Colonic mucosa (tissue), 4 donors: ENCODE measurements at regions not wholly inside any gene's neighbourhood (a gene's known extent, or its start where the extent isn't known, plus 50 kb on each side); places are given as distances from the start of the nearest gene placed in this dataset.

ENCODE experiments used
- DNase-seq: peaks from one replicate; pipeline ENCODE4 v3.0.0-alpha.2; 2020
- H3K27ac ChIP-seq: fragments of 200-600 bp; one replicate; pipeline ENCODE4 v1.8.0; 2021
- H3K27me3 ChIP-seq: fragments of 200-600 bp; one replicate; pipeline ENCODE4 v1.8.0; 2021
- H3K36me3 ChIP-seq: fragments of 200-600 bp; one replicate; pipeline ENCODE4 v1.8.0; 2021
- H3K4me1 ChIP-seq: fragments of 200-600 bp; one replicate; pipeline ENCODE4 v1.8.0; 2021; ENCODE audit warnings: mild to moderate bottlenecking
- H3K4me3 ChIP-seq: fragments of 200-600 bp; one replicate; pipeline ENCODE4 v1.8.0; 2021
- H3K9ac ChIP-seq, 2 donors: one replicate each; pipeline ENCODE4 v1.7.0; 2013; ENCODE audit warnings: control low read depth in 2 of 2, low read depth in 2 of 2, low read length in 2 of 2
- H3K9me3 ChIP-seq: fragments of 200-600 bp; one replicate; pipeline ENCODE4 v1.8.0; 2021
- CTCF ChIP-seq: fragments of 200-600 bp; IDR thresholded peaks from one replicate; pipeline ENCODE4 v1.8.0; 2022; ENCODE audit warnings: antibody characterized with exemption, mild to moderate bottlenecking
- intact Hi-C: fragments of 100-400 bp; cut with DNase I; formaldehyde crosslinking; loops from one replicate; pipeline ENCODE4 v1.14.1; 2022
- donor health status: healthy.
- donor health status: DM: no; HTN: no; CAD: no.
- donor health status: DM: no; HTN: no; CAD: no.

DNA sequence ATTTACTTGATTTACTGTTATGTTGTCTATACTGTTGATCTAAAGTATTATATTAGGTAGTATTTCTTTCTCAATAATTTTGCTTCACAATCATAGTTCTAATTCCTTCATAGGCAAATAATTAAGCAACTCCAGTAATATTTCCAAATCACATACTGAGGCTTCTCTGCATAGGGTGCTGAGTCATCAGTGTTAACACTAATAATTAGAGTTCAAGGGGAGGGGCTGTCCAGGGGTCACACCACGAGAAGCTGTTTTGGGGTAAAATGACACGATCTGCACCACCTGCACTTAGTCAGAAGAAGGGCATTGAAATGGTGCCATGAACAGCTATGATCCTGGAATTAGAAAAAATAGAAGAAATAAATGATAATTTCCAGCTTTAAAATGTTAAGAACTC lies 1230.9 kb upstream of the SLC10A2 start:
- no peak overlapping the region for H3K9ac ChIP-seq
- H3K9me3 ChIP-seq: no peaks in the 10 kb centered on the region
- no peaks in the 10 kb centered on the region for H3K4me1 ChIP-seq
- no peak overlapping the region for H3K27ac ChIP-seq
- no peak for DNase-seq
- H3K4me3 ChIP-seq: no peak overlapping the region
- no peaks in the 10 kb centered on the region for H3K36me3 ChIP-seq
- intact Hi-C loops: no loop called here
- H3K27me3 ChIP-seq: no peaks in the 10 kb centered on the region
- TF ChIP-seq CTCF: no peak

DNA sequence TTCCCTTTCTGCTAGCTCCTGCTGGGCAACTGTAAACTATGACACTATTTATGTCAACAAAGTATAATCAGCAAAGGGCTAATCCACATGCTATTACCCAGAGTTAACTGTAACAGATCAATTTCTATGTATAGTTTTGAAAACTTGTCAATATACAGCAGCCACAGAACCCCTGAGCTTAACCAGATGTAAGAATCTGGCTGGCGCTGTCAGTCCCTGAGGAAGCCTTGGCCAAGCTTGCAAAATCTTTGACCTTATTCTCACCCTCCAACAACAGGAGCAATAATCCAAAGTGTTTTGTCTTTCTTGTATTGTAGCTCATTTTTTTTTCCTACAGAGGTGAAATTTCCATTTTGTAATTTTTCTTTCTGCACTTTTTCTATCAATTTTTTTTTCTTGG lies 1230.1 kb upstream of the SLC10A2 start:
- Histone ChIP-seq H3K27ac (no peak overlapping the region), H3K4me3 (no peak overlapping the region), H3K9me3 (no peaks in the 10 kb centered on the region), H3K27me3 (no peaks in the 10 kb centered on the region), H3K9ac (no peak overlapping the region), H3K4me1 (no peaks in the 10 kb centered on the region), H3K36me3 (no peaks in the 10 kb centered on the region)
- intact Hi-C loops: no loop called here
- no peak for DNase-seq
- TF ChIP-seq CTCF: no peak

DNA sequence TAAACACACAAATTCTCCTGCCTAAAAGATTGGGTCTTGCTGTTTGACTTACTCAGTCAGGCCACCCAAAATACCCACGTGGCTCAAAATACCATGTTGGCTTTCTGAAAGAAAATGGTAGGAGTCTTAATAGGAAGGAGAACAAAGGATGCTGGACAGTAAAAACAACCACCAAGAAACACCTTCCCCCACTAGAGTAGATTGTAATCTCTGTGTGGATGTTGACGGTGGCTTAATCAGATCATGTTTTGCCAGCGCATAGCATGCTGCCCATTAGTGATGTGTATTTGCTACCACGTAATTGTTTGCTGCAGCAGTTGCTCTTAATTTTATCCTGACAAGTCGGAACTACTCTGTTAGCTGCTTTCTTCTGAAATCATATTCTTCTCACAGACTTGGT lies 1229.3 kb upstream of the SLC10A2 start:
- Histone ChIP-seq H3K4me1 (no peaks in the 10 kb centered on the region), H3K27ac (no peak overlapping the region), H3K27me3 (no peaks in the 10 kb centered on the region), H3K9me3 (no peaks in the 10 kb centered on the region), H3K9ac (no peak overlapping the region), H3K36me3 (no peaks in the 10 kb centered on the region), H3K4me3 (no peak overlapping the region)
- intact Hi-C loops: no loop called here
- no peak for DNase-seq
- no peak for TF ChIP-seq CTCF

- no peak overlapping the region for H3K9ac ChIP-seq
- no peak overlapping the region for H3K4me3 ChIP-seq
- no peak overlapping the region for H3K27ac ChIP-seq
- no peaks in the 10 kb centered on the region for H3K4me1 ChIP-seq
- no peaks in the 10 kb centered on the region for H3K9me3 ChIP-seq
- no peak for TF ChIP-seq CTCF
- intact Hi-C loops: no loop called here
- H3K27me3 ChIP-seq: no peaks in the 10 kb centered on the region
- DNase-seq: no peak
- H3K36me3 ChIP-seq: no peaks in the 10 kb centered on the region
Observed at GRCh38 chr13:104289400-104289799, 1223.2 kb upstream of the SLC10A2 start.

DNA sequence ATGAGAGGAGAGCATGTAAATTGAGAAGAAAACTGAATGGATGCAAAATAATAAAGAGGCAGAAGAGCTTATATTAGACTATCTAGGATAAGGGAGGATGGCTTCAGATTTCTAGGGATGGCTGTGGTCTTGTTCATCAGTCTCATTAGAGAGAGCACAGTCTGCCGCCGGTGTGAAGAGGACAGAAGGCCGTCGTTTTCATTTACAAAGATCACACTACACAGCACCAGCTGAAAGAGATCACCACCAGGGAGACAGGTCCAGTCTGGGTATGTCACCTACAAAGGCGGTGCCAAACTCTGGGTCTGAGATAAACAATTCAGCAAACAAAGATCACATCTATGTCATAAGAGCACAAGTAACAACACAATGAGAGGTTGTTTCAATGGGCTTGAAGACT lies 1222.3 kb upstream of the SLC10A2 start:
- no peaks in the 10 kb centered on the region for H3K27me3 ChIP-seq
- no peak for DNase-seq
- H3K27ac ChIP-seq: no peak overlapping the region
- intact Hi-C loops: no loop called here
- no peak overlapping the region for H3K9ac ChIP-seq
- H3K9me3 ChIP-seq: no peaks in the 10 kb centered on the region
- no peak overlapping the region for H3K4me3 ChIP-seq
- H3K36me3 ChIP-seq: no peaks in the 10 kb centered on the region
- H3K4me1 ChIP-seq: no peaks in the 10 kb centered on the region
- TF ChIP-seq CTCF: no peak
